ENCODE measurements at regions not wholly inside any gene's neighbourhood (a gene's known extent, or its start where the extent isn't known, plus 50 kb on each side); places are given as distances from the start of the nearest gene placed in this dataset.

GRCh38 chr10:117936141-117936540 is 110.6 kb downstream of the RAB11FIP2 start:
- no peak for DNase-seq

DNA sequence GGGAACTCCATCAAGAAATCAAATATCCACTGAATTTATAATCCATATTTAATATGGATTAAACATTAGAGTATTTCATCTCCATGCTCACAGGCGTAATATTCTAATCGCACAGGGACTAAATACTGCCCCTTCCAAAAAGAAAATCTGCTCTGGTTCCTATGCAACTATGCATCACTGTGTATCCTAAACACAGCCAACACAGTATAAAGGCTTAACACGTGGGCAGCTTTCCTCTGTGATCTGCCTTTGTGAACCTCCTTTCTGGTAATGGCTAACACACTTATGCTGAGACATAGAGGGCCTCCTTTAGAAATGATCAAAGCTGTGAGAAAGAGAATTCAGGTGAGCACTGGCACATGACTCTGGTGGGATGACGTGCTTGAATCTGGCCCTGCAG is 110.2 kb downstream of the RAB11FIP2 start:
- no peak for DNase-seq

GRCh38 chr10:117936976-117937375 is 109.8 kb downstream of the RAB11FIP2 start:
- DNase-seq = no peak

GRCh38 chr10:117938104-117938503 is 108.6 kb downstream of the RAB11FIP2 start:
- no peak for DNase-seq

GRCh38 chr10:117942226-117942625 is 104.5 kb downstream of the RAB11FIP2 start:
- DNase-seq = no peak

DNA sequence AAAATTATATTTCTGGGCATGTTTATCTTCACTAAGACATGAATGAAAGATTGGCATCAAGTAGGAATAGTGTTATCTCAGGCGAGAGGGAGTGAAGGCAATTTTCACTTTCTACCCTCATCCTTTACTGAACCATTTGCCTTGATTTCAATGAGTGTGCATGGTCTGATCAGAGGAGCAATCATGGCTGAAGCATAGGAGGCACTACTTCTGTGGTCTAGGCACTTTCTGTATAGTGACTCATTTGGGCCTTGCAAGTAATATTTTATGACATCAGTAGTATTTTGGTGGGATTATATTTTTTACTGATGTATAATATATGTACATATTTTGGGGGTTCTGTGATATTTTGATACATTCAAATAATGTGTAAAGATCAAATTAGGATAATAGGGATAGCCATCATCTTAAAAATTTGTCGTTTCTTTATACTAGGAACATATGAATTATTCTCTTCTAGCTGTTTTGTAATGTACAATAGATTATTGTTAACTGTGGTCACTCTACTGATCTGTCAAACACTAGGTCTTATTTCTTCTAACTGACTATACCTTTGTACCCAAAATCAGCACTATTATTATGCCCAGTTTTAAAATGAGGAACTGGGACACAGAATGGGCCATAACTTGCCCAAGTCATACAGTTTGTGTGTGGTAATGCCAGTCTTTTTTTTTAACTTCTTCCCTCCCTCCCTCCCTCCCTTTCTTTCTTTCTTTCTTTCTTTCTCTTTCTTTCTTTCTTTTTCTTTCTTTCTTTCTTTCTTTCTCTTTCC is 101.9 kb downstream of the RAB11FIP2 start:
- DNase-seq = no peak

- DNase-seq = no peak
These were observed 101.1 kb downstream of the RAB11FIP2 start for GRCh38 chr10:117945651-117946050.

DNA sequence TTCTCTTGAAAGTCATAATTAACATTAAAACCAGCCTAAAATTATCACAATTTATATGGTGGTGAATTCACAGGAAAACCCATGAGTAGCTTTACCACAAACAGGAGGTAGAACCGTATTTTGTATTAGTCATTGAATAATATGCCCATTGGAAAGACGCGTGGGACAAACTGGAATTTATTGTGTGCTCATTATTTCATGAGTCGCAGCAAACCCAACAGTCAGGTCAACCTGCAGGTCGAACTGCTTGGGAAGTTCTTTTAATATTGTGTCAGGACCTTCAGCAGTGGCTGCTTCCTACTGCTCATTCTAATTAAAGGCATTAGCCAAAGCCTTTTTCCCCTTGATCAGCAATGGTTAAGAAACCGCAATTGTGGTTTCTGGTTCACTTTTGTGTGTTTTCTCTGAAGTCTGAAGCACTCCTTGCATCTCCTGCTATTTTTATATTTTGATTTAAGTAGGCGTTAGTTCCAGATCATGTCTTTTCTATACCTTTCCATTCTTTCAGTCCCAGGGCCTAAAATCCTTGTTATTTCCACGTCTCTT is 100.1 kb downstream of the RAB11FIP2 start:
- DNase-seq = no peak

DNA sequence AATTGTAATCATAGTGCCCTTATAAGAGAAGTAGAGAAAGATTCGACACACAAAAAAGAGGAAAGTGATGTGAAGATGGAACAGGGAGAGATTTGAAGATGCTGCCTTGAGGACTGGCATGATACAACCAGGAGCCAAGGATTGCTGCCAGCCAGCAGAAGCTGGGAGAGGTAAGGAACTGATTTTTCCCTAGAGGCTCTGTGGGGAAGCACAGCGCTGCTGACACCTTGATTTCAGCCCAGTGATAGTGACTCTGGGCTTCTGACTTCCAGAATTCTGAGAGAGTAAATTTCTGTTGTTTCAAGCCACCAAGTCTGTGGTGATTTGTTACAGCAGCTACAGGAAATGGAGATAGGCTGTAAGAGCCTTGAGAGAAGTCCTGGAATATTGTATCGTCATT is 98.2 kb downstream of the RAB11FIP2 start:
- DNase-seq = no peak

- DNase-seq = no peak
These were observed 96.3 kb downstream of the RAB11FIP2 start for GRCh38 chr10:117950408-117950807.
